Activated CD4-positive, alpha-beta T cell treated with anti-CD3 and anti-CD28 coated beads, Interleukin-2, amount 10 ng/mL, durations not matched to agents 7 days and 5 days (primary cell): ENCODE measurements at regions not wholly inside any gene's neighbourhood (a gene's known extent, or its start where the extent isn't known, plus 50 kb on each side); places are given as distances from the start of the nearest gene placed in this dataset.

Experiments used
- CTCF ChIA-PET: fragments of 350-600 bp; sonication (Branson Sonifier 250); formaldehyde crosslinking; loops from one replicate; lab custom pipeline; 2021; ENCODE audit warnings: antibody characterized with exemption; lab: Charles Lee
- POLR2A ChIA-PET: fragments of 350-600 bp; sonication (Branson Sonifier 250); formaldehyde crosslinking; loops from one replicate; lab custom pipeline; 2021; ENCODE audit warnings: antibody characterized with exemption; lab: Charles Lee
- DNase-seq: peaks from one replicate; pipeline ENCODE4 v3.0.0-alpha.2; 2020
- H3K27ac Mint-ChIP-seq: one replicate; pipeline ENCODE4 v1.8.0; 2021; ENCODE audit warnings: mild to moderate bottlenecking, moderate library complexity, mixed read lengths
- H3K27me3 Mint-ChIP-seq: one replicate; pipeline ENCODE4 v1.8.0; 2021; ENCODE audit warnings: mixed read lengths
- H3K36me3 Mint-ChIP-seq: one replicate; pipeline ENCODE4 v1.8.0; 2021; ENCODE audit warnings: low read depth, mixed read lengths
- H3K4me1 Mint-ChIP-seq: one replicate; pipeline ENCODE4 v1.8.0; 2021; ENCODE audit warnings: mixed read lengths
- H3K4me3 Mint-ChIP-seq: one replicate; pipeline ENCODE4 v1.8.0; 2021; ENCODE audit warnings: mild to moderate bottlenecking, moderate library complexity, mixed read lengths
- H3K9me3 Mint-ChIP-seq: one replicate; pipeline ENCODE4 v1.8.0; 2021; ENCODE audit warnings: mixed read lengths

- CTCF ChIA-PET: no interaction called here
- DNase-seq: peak; percentile 61
- POLR2A ChIA-PET: no interaction called here
- Mint-ChIP-seq H3K27me3 (peaks cover 17% of the 10 kb centered on the region), H3K36me3 (no peaks in the 10 kb centered on the region), H3K27ac (peak overlapping the region; percentile 78), H3K4me3 (no peak overlapping the region), H3K4me1 (peaks cover 32% of the 10 kb centered on the region), H3K9me3 (no peaks in the 10 kb centered on the region)
Measured at GRCh38 chr13:47109028-47109427, 212.2 kb upstream of the HTR2A start.

- ChIA-PET CTCF (no interaction called here), POLR2A (no interaction called here)
- no peak for DNase-seq
- Mint-ChIP-seq H3K4me3 (no peak overlapping the region), H3K9me3 (peaks cover 5% of the 10 kb centered on the region), H3K36me3 (no peaks in the 10 kb centered on the region), H3K27ac (no peak overlapping the region), H3K4me1 (no peaks in the 10 kb centered on the region), H3K27me3 (peaks cover 12% of the 10 kb centered on the region)
Measured at GRCh38 chr13:47100214-47100853, 203.5 kb upstream of the HTR2A start.

- Mint-ChIP-seq H3K4me1 (no peaks in the 10 kb centered on the region), H3K27me3 (peaks cover 14% of the 10 kb centered on the region), H3K36me3 (no peaks in the 10 kb centered on the region), H3K4me3 (no peak overlapping the region), H3K9me3 (no peaks in the 10 kb centered on the region), H3K27ac (no peak overlapping the region)
- POLR2A ChIA-PET: no interaction called here
- DNase-seq: no peak
- CTCF ChIA-PET: no interaction called here
Measured at GRCh38 chr13:47094734-47095434, 198.0 kb upstream of the HTR2A start.

GRCh38 chr13:47092202-47092601 lies 195.3 kb upstream of the HTR2A start:
- no peaks in the 10 kb centered on the region for H3K4me1 Mint-ChIP-seq
- no peaks in the 10 kb centered on the region for H3K9me3 Mint-ChIP-seq
- H3K4me3 Mint-ChIP-seq: no peak overlapping the region
- no peaks in the 10 kb centered on the region for H3K36me3 Mint-ChIP-seq
- H3K27ac Mint-ChIP-seq: no peak overlapping the region
- DNase-seq: no peak
- CTCF ChIA-PET: no interaction called here
- POLR2A ChIA-PET: no interaction called here
- H3K27me3 Mint-ChIP-seq: peaks cover 14% of the 10 kb centered on the region

GRCh38 chr13:47087841-47088240 lies 191.0 kb upstream of the HTR2A start:
- Mint-ChIP-seq H3K36me3 (no peaks in the 10 kb centered on the region), H3K4me1 (no peaks in the 10 kb centered on the region), H3K27ac (no peak overlapping the region), H3K9me3 (no peaks in the 10 kb centered on the region), H3K27me3 (peaks cover 4% of the 10 kb centered on the region), H3K4me3 (no peak overlapping the region)
- CTCF ChIA-PET: no interaction called here
- POLR2A ChIA-PET: no interaction called here
- no peak for DNase-seq

- no peaks in the 10 kb centered on the region for H3K9me3 Mint-ChIP-seq
- DNase-seq: no peak
- H3K4me3 Mint-ChIP-seq: no peak overlapping the region
- H3K27me3 Mint-ChIP-seq: peaks cover 1% of the 10 kb centered on the region
- no peaks in the 10 kb centered on the region for H3K4me1 Mint-ChIP-seq
- CTCF ChIA-PET: no interaction called here
- H3K27ac Mint-ChIP-seq: no peak overlapping the region
- POLR2A ChIA-PET: no interaction called here
- no peaks in the 10 kb centered on the region for H3K36me3 Mint-ChIP-seq
Measured at GRCh38 chr13:47087241-47087640, 190.4 kb upstream of the HTR2A start.

GRCh38 chr13:47085346-47085745 lies 188.5 kb upstream of the HTR2A start:
- Mint-ChIP-seq H3K27ac (no peak overlapping the region), H3K27me3 (no peaks in the 10 kb centered on the region), H3K4me3 (no peak overlapping the region), H3K4me1 (no peaks in the 10 kb centered on the region), H3K36me3 (no peaks in the 10 kb centered on the region), H3K9me3 (no peaks in the 10 kb centered on the region)
- ChIA-PET CTCF (interaction anchor here (1.1 kb wide), 1 partner anchor 22 kb away, joined by 5 read pairs; no protein-coding TSS in a partner anchor), POLR2A (no interaction called here)
- no peak for DNase-seq

- Mint-ChIP-seq H3K27me3 (no peaks in the 10 kb centered on the region), H3K36me3 (no peaks in the 10 kb centered on the region), H3K4me1 (no peaks in the 10 kb centered on the region), H3K4me3 (no peak overlapping the region), H3K27ac (no peak overlapping the region), H3K9me3 (no peaks in the 10 kb centered on the region)
- ChIA-PET POLR2A (no interaction called here), CTCF (no interaction called here)
- no peak for DNase-seq
Measured at GRCh38 chr13:47081850-47082249, 185.0 kb upstream of the HTR2A start.

- H3K27me3 Mint-ChIP-seq: no peaks in the 10 kb centered on the region
- H3K9me3 Mint-ChIP-seq: no peaks in the 10 kb centered on the region
- H3K4me1 Mint-ChIP-seq: no peaks in the 10 kb centered on the region
- DNase-seq: no peak
- no peak overlapping the region for H3K4me3 Mint-ChIP-seq
- ChIA-PET POLR2A (no interaction called here), CTCF (no interaction called here)
- no peaks in the 10 kb centered on the region for H3K36me3 Mint-ChIP-seq
- no peak overlapping the region for H3K27ac Mint-ChIP-seq
Measured at GRCh38 chr13:47081246-47081645, 184.4 kb upstream of the HTR2A start.

- DNase-seq: no peak
- ChIA-PET CTCF (no interaction called here), POLR2A (no interaction called here)
- Mint-ChIP-seq H3K4me3 (no peak overlapping the region), H3K9me3 (no peaks in the 10 kb centered on the region), H3K27me3 (no peaks in the 10 kb centered on the region), H3K27ac (no peak overlapping the region), H3K4me1 (no peaks in the 10 kb centered on the region), H3K36me3 (no peaks in the 10 kb centered on the region)
Measured at GRCh38 chr13:47080621-47081020, 183.8 kb upstream of the HTR2A start.

- no peak overlapping the region for H3K4me3 Mint-ChIP-seq
- H3K9me3 Mint-ChIP-seq: peaks cover 11% of the 10 kb centered on the region
- DNase-seq: no peak
- no peak overlapping the region for H3K27ac Mint-ChIP-seq
- no peaks in the 10 kb centered on the region for H3K4me1 Mint-ChIP-seq
- H3K36me3 Mint-ChIP-seq: no peaks in the 10 kb centered on the region
- peaks cover 4% of the 10 kb centered on the region for H3K27me3 Mint-ChIP-seq
- POLR2A ChIA-PET: no interaction called here
- CTCF ChIA-PET: no interaction called here
Measured at GRCh38 chr13:47076500-47076899, 179.6 kb upstream of the HTR2A start.

- DNase-seq: no peak
- Mint-ChIP-seq H3K9me3 (peaks cover 2% of the 10 kb centered on the region), H3K4me1 (no peaks in the 10 kb centered on the region), H3K27me3 (peaks cover 7% of the 10 kb centered on the region), H3K27ac (no peak overlapping the region), H3K4me3 (no peak overlapping the region), H3K36me3 (no peaks in the 10 kb centered on the region)
- CTCF ChIA-PET: no interaction called here
- POLR2A ChIA-PET: no interaction called here
Measured at GRCh38 chr13:47069133-47069532, 172.3 kb upstream of the HTR2A start.

- CTCF ChIA-PET: no interaction called here
Measured at GRCh38 chr13:47067306-47067705, 170.5 kb upstream of the HTR2A start.

GRCh38 chr13:47066226-47066625 lies 169.4 kb upstream of the HTR2A start:
- no peak overlapping the region for H3K4me3 Mint-ChIP-seq
- H3K27me3 Mint-ChIP-seq: peaks cover 4% of the 10 kb centered on the region
- H3K4me1 Mint-ChIP-seq: no peaks in the 10 kb centered on the region
- peaks cover 2% of the 10 kb centered on the region for H3K9me3 Mint-ChIP-seq
- ChIA-PET CTCF (no interaction called here), POLR2A (no interaction called here)
- H3K36me3 Mint-ChIP-seq: no peaks in the 10 kb centered on the region
- DNase-seq: no peak
- no peak overlapping the region for H3K27ac Mint-ChIP-seq

More at GRCh38 chr13:47067306-47067705, 170.5 kb upstream of the HTR2A start:
- Mint-ChIP-seq H3K9me3 (peaks cover 2% of the 10 kb centered on the region), H3K4me1 (no peaks in the 10 kb centered on the region), H3K4me3 (no peak overlapping the region), H3K27ac (no peak overlapping the region), H3K27me3 (peaks cover 7% of the 10 kb centered on the region), H3K36me3 (no peaks in the 10 kb centered on the region)
- no peak for DNase-seq
- POLR2A ChIA-PET: no interaction called here
